ENCODE measurements at regions not wholly inside any gene's neighbourhood (a gene's known extent, or its start where the extent isn't known, plus 50 kb on each side); places are given as distances from the start of the nearest gene placed in this dataset.

DNA sequence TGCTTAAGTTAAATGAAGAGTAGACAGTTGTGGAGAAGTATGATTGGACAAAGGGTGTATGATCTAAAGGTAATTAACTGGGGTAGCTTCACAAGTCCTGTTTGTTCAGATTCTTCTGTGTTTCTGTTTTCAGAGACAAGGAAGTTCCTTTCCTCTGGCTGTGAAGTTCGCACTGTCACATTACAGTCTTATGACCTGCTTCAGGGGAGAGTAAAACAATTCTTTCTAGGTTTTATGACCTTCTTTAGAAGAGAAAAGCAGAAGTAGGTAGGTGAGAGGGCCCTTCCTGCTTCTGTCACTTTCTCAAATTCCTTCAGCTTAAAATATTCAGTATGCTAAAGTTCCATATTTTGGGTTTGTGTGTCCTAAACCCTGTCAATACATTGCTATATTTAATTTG is 211.9 kb downstream of the SOX3 start:
- peaks cover 0 to 5% of the 10 kb centered on the region in 2 donors for H3K27me3 Mint-ChIP-seq (ENCODE audit: low read depth in 2 of 2)
- Histone ChIP-seq H3K4me3 (ENCODE audit: low read length) (no peak overlapping the region), H3K27me3 (ENCODE audit: control insufficient read depth, insufficient read depth, low read length) (no peaks in the 10 kb centered on the region), H3K4me1 (ENCODE audit: control insufficient read depth, insufficient read depth, low read length) (no peaks in the 10 kb centered on the region), H3K36me3 (ENCODE audit: control insufficient read depth, insufficient read depth, low read length) (no peaks in the 10 kb centered on the region), H3K9me3 (ENCODE audit: control insufficient read depth, insufficient read depth, low read length) (no peaks in the 10 kb centered on the region), H3K27ac (ENCODE audit: low read length) (no peak overlapping the region)
- H3K4me3 Mint-ChIP-seq = no peak overlapping the region
- H3K4me1 Mint-ChIP-seq = no peaks in the 10 kb centered on the region
- DNase-seq = no peak
- peaks cover 2 to 4% of the 10 kb centered on the region in 2 donors for H3K9me3 Mint-ChIP-seq
- TF ChIP-seq, protein P1, sequence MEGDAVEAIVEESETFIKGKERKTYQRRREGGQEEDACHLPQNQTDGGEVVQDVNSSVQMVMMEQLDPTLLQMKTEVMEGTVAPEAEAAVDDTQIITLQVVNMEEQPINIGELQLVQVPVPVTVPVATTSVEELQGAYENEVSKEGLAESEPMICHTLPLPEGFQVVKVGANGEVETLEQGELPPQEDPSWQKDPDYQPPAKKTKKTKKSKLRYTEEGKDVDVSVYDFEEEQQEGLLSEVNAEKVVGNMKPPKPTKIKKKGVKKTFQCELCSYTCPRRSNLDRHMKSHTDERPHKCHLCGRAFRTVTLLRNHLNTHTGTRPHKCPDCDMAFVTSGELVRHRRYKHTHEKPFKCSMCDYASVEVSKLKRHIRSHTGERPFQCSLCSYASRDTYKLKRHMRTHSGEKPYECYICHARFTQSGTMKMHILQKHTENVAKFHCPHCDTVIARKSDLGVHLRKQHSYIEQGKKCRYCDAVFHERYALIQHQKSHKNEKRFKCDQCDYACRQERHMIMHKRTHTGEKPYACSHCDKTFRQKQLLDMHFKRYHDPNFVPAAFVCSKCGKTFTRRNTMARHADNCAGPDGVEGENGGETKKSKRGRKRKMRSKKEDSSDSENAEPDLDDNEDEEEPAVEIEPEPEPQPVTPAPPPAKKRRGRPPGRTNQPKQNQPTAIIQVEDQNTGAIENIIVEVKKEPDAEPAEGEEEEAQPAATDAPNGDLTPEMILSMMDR (IDR thresholded peaks at IDR 0.05) = no peak
- H3K36me3 Mint-ChIP-seq = no peaks in the 10 kb centered on the region
- no peak overlapping the region for H3K27ac Mint-ChIP-seq
- 0% methylated on average over 1 of the region's 1 CpG for WGBS (ENCODE audit: insufficient coverage)
- no peak for ATAC-seq
- intact Hi-C loops (cut with micrococcal nuclease) = no loop called here

DNA sequence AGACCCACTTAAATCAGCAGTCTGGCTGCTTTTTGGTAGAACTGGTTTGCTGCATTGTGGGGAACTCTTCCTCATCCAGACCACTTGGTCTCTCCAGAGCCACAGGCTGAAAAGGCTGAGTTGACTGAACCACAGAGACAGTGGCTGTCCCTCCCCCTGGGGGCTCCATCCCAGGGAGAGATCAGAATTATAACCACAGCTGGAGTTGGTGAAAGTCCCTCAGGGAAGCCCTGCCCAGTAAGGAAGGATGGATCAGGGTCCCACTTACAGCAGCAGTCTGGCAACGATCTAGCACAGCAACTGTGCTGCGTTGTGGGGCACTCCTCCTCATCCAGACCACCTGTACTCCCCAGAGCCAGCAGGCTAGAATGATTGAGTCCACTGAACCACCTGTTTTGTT is 212.7 kb downstream of the SOX3 start:
- Mint-ChIP-seq H3K4me3 (no peak overlapping the region), H3K27ac (no peak overlapping the region), H3K36me3 (no peaks in the 10 kb centered on the region), H3K9me3 (peaks cover 2 to 4% of the 10 kb centered on the region in 2 donors), H3K4me1 (no peaks in the 10 kb centered on the region), H3K27me3 (ENCODE audit: low read depth in 2 of 2) (peaks cover 0 to 5% of the 10 kb centered on the region in 2 donors)
- no peak for ATAC-seq
- no peak for DNase-seq
- WGBS (ENCODE audit: insufficient coverage) = 73% methylated on average over 2 of the region's 2 CpGs
- Histone ChIP-seq H3K27me3 (ENCODE audit: control insufficient read depth, insufficient read depth, low read length) (no peaks in the 10 kb centered on the region), H3K9me3 (ENCODE audit: control insufficient read depth, insufficient read depth, low read length) (no peaks in the 10 kb centered on the region), H3K4me3 (ENCODE audit: low read length) (no peak overlapping the region), H3K27ac (ENCODE audit: low read length) (no peak overlapping the region), H3K36me3 (ENCODE audit: control insufficient read depth, insufficient read depth, low read length) (no peaks in the 10 kb centered on the region), H3K4me1 (ENCODE audit: control insufficient read depth, insufficient read depth, low read length) (no peaks in the 10 kb centered on the region)
- TF ChIP-seq, protein P1 (IDR thresholded peaks at IDR 0.05) = no peak
- intact Hi-C loops (cut with micrococcal nuclease) = no loop called here

DNA sequence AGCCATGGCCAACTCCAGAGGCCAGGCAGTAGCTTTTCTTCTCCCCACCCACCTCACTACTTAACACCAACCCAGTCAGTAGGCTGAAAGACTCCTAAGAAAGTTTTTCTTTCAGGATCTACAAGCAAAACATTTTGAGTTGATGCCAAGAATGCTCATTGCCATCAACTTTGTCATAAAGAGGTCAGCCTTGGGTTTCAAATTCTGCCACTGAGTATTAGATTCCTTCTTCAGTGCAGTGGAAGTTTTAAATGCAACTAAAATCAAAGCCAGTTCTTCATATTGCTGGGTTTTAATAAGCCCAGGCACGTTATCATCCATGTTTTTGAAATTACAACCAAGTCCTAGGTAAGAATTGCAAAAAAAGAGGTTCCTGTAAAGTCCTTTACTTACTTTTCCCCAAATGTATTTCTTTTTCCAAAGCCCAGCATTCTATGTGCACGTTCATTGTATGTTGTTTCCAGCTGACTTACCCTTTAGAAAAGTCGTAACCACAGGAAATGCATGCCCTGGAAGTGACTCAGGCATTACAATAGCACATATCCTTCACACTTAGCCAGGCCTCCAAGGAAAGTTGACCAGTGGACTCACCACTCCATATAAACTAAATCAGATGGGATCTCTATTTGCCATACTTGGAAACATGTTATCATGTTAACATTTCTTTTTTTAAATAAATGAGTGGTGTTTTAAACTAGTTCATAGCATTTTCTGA is 229.9 kb downstream of the SOX3 start:
- DNase-seq (no peak), ATAC-seq (no peak)
- WGBS (ENCODE audit: insufficient coverage) = 26% methylated on average over 3 of the region's 3 CpGs
- Mint-ChIP-seq H3K4me3 (no peak overlapping the region), H3K27me3 (ENCODE audit: low read depth in 2 of 2) (no peaks in the 10 kb centered on the region), H3K36me3 (no peaks in the 10 kb centered on the region), H3K9me3 (peaks cover under 1 to 15% of the 10 kb centered on the region in 2 donors), H3K27ac (no peak overlapping the region), H3K4me1 (no peaks in the 10 kb centered on the region)
- TF ChIP-seq, protein P1 (IDR thresholded peaks at IDR 0.05) = no peak
- no peaks in the 10 kb centered on the region for H3K36me3 ChIP-seq (ENCODE audit: control insufficient read depth, insufficient read depth, low read length)
- H3K27me3 ChIP-seq (ENCODE audit: control insufficient read depth, insufficient read depth, low read length) = no peaks in the 10 kb centered on the region
- H3K27ac ChIP-seq (ENCODE audit: low read length) = no peak overlapping the region
- intact Hi-C loops (cut with micrococcal nuclease) = no loop called here
- no peaks in the 10 kb centered on the region for H3K4me1 ChIP-seq (ENCODE audit: control insufficient read depth, insufficient read depth, low read length)
- no peak overlapping the region for H3K4me3 ChIP-seq (ENCODE audit: low read length)
- no peaks in the 10 kb centered on the region for H3K9me3 ChIP-seq (ENCODE audit: control insufficient read depth, insufficient read depth, low read length)

DNA sequence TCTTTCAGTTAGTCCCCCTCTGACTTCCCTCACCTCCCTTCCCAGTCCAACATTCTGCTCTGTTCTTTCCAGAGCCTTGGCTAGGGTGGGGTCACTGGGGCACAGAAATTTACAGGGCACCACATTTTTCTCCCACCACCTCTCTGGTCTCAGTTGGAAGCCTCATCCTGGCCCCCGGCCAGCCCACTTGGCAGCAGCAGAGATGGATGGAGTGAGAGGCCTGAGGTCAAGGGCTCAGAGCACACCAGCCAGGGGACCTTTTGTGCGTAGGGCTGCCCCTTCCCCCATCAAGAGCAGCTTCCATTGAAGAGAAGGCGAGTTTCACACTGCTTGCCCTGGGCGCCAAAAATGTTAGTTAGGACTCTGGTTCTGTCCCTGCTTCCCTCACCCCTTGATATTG is 230.9 kb downstream of the SOX3 start:
- Mint-ChIP-seq H3K27ac (no peak overlapping the region), H3K9me3 (peaks cover 3 to 19% of the 10 kb centered on the region in 2 donors), H3K27me3 (ENCODE audit: low read depth in 2 of 2) (no peaks in the 10 kb centered on the region), H3K4me1 (no peaks in the 10 kb centered on the region), H3K36me3 (no peaks in the 10 kb centered on the region), H3K4me3 (no peak overlapping the region)
- Histone ChIP-seq H3K9me3 (ENCODE audit: control insufficient read depth, insufficient read depth, low read length) (no peaks in the 10 kb centered on the region), H3K27ac (ENCODE audit: low read length) (no peak overlapping the region), H3K4me3 (ENCODE audit: low read length) (no peak overlapping the region), H3K36me3 (ENCODE audit: control insufficient read depth, insufficient read depth, low read length) (no peaks in the 10 kb centered on the region), H3K27me3 (ENCODE audit: control insufficient read depth, insufficient read depth, low read length) (no peaks in the 10 kb centered on the region), H3K4me1 (ENCODE audit: control insufficient read depth, insufficient read depth, low read length) (no peaks in the 10 kb centered on the region)
- TF ChIP-seq, protein P1 (IDR thresholded peaks at IDR 0.05) = no peak
- 83% methylated on average over 3 of the region's 4 CpGs for WGBS (ENCODE audit: insufficient coverage)
- DNase-seq (no peak), ATAC-seq (no peak)
- intact Hi-C loops (cut with micrococcal nuclease) = no loop called here
